ENCODE measurements at regions not wholly inside any gene's neighbourhood (a gene's known extent, or its start where the extent isn't known, plus 50 kb on each side); places are given as distances from the start of the nearest gene placed in this dataset.

GRCh38 chr12:111247083-111247783 is 121.7 kb downstream of the PHETA1 start:
- no peak for TF ChIP-seq HOXA7 (CRISPR knock-in tag; IDR thresholded peaks at IDR 0.05)
- no peak for TF ChIP-seq CHD2 (IDR thresholded peaks at IDR 0.05; ENCODE audit: low read length, partially characterized antibody)
- no peak for TF ChIP-seq PBX3 (IDR thresholded peaks at IDR 0.05)
- no peak for TF ChIP-seq CTCF (IDR thresholded peaks at IDR 0.05)
- TF ChIP-seq POLR2A (IDR thresholded peaks at IDR 0.05; ENCODE audit: low read length): no peak
- TF ChIP-seq BCL3 (IDR thresholded peaks at IDR 0.05): no peak
- TF ChIP-seq RAD21 (conservative IDR thresholded peaks at IDR 0.05 in 1 of 2, IDR thresholded peaks at IDR 0.05 in 1 of 2): no peak
- no peak for TF ChIP-seq FOSL2 (IDR thresholded peaks at IDR 0.05)
- no peak for TF ChIP-seq FOSL2 (CRISPR knock-in tag; IDR thresholded peaks at IDR 0.05)
- no peak for TF ChIP-seq MYC (IDR thresholded peaks at IDR 0.05; ENCODE audit: borderline replicate concordance, low read length)
- TF ChIP-seq HDAC2 (IDR thresholded peaks at IDR 0.05): no peak
- no peak for TF ChIP-seq NR3C1 (IDR thresholded peaks at IDR 0.05)
- TF ChIP-seq KDM1A (IDR thresholded peaks at IDR 0.05; ENCODE audit: low read depth): no peak
- TF ChIP-seq ELK1 (IDR thresholded peaks at IDR 0.05; ENCODE audit: low read depth, low read length): no peak

Measured in A549 (cell line).